ENCODE measurements at regions not wholly inside any gene's neighbourhood (a gene's known extent, or its start where the extent isn't known, plus 50 kb on each side); places are given as distances from the start of the nearest gene placed in this dataset.
A peak's percentile ranks its signal among the peaks of the same experiment; 100 is the strongest.

- DNase-seq (ENCODE audit: low spot score) = no peak
Observed at GRCh38 chr17:77700165-77700881, 258.2 kb upstream of the TNRC6C start.

- DNase-seq (ENCODE audit: low spot score) = no peak
Observed at GRCh38 chr17:77701996-77702395, 256.5 kb upstream of the TNRC6C start.

DNA sequence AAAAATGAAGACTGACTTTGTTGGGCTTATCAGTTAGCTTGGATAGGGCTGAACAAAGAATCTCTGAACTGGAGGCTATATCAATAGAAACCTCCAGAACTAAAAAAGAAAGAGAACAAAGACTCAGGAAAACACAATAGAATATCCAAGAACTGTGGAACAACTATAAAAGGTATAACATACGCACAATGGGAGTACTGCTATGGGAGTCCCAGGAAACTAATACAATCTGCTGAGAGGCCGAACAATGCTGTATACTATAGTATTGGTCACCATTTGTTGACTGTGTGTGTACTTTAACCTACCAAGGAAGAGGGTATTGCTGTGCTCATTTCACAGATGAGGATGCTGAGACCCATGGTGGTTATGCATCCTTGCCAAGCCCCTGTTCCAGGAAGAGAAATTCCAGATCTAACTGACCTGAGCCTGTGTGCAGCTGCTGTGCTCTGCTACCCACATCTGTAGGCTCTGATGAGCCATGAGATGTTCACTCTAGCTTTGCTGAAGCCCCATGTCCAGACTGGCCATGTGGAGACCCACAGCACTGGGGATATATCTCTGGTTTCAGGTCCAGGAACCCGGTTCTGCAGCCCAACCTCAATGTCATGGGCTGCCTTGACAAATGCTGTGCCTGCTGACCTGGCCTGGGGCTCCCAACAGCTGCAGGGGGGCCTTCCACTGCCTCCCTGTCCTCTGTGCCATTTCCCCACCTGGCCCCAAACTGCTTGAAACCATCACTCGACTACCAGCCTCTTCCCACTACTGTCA, 254.3 kb upstream of the TNRC6C start:
- DNase-seq (ENCODE audit: low spot score) = no peak

GRCh38 chr17:77706938-77707337, 251.6 kb upstream of the TNRC6C start:
- no peak for DNase-seq (ENCODE audit: low spot score)

DNA sequence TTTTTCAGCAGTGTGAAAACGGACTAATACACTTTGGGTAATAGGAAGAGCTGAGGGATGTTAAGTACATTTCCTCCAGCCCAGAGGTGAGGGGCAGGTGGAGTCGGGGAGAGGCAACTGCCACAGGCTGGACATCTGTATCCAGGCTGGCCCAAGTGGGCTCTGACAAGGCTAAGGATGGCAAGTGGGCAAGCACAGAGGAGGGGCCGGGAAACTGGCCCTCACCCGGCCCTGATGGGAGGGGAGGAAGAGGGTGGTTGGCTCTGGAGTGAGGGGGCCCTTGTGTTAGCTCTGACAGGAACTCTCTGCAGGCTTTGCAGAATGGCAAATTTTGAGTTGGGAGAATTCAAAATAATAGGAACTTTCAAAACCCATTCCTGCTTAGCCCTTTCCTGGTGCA, 251.0 kb upstream of the TNRC6C start:
- no peak for DNase-seq (ENCODE audit: low spot score)

- no peak for DNase-seq (ENCODE audit: low spot score)
Observed at GRCh38 chr17:77708049-77708448, 250.5 kb upstream of the TNRC6C start.

DNA sequence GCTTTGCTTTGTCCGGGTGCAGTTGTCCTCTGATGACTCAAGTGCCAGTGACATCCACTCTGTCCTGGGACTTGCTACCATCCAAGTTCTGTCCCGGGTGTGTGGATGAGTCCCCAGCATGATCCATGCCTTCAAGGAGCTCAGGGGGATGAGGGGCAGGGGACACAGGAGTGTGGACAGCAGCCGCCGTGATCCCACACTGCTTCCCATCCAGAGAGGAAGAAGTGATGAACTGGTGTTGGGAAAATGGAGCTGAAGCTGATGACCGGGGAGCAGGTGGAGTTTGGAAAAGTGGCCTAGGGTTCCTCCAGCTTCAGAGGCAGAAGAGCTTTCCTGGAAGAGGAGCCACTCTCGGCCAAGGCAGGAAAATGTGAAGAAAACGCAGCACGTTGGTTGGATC, 249.6 kb upstream of the TNRC6C start:
- no peak for DNase-seq (ENCODE audit: low spot score)

DNA sequence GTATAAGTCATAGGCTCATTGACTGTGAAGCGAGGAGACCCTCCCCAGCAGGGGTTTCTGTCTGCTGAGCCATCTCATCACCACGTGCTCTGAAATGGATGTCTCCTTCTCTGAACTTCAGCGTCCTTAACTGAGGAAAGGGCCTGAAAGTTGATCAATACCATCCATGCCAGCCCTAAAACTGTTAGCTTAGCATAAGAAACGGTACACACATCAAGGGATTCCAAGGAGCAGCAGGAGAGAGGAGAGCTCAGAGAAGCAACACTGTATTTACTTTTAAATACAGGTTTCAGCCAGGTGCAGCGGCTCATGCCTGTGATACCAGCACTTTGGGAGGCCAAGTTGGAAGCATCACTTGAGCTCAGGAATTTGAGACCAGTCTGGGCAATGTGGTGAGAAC, 248.9 kb upstream of the TNRC6C start:
- DNase-seq (ENCODE audit: low spot score) = no peak

DNA sequence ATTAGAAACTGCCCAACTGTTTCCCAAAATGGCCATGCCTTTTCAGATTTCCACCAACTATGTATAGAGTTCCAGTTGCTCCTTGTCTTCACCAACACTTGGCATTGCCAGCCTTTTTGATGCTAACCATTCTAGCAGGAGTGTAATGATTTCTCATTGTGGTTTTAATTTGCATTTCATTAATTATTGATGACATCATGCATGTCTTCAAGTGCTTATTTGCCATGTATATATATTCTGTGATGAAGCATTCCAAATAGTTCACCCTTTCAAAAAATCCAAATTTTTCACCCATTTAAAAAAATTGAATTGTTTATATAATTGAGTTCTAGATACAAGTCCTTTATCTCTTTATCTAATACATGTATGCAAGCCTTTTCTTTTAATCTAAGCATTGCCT, 245.9 kb upstream of the TNRC6C start:
- DNase-seq (ENCODE audit: low spot score) = no peak

DNA sequence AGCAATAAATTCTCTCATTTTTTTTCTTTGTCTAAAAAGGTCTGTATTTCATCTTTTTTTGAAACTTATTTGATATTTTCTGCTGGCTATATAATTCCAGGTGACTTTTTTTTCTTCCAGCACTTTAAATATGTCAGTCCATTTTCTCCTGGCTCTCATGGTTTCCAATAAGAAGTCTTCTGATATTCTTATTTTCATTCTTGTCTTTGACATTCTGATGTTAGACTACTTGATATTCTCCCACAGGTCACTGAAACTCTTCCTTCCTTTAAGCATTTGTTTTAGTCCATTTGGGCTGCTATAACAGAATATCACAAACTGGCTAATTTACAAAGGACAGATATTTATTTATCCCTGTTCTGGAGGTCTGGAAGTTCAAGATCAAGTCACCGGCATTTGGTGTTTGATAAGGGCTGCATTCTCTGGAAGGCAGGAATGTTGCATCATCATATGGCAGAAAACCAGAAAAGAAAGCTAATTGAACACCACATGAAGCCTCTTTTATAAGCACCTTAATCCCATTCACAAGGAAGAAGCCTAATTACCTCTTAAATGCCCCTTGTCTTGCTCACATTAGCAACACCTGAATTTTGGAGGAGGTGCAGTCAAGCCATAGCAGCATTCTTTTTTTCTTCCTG, 242.1 kb upstream of the TNRC6C start:
- DNase-seq (ENCODE audit: low spot score) = no peak

DNA sequence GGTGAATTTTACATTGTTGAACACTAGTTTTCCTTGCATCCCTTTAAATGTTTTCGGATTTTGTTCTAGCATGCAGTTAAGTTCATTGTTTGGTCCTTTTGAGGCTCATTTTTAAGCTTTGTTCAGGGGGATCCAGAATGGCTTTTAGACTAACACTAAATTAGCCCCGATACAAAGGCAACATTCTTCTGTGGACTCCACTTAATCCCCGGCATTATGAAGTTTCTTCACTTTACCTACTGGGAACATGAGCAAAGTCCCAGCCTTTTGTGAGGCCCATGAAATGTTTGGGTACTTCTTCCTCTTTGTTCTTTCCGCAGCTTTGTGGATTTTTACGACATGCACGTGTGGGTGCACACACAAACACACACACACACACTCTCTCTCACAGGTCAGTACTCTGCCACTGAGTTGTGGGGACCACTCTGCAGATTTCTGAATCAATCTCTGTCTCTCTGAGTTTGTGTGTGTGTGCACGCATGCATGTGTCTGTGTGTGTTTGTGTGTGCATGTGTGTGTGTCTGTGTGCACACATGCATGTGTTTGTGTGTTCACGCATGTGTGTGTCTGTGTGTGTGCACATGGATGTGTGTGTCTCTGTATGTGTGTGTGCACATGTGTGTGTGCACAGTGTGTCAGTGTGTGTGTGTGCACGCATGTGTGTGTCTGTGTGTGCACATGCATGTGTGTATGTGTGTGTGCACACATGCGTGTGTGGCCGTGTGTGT, 240.4 kb upstream of the TNRC6C start:
- no peak for DNase-seq (ENCODE audit: low spot score)

GRCh38 chr17:77718669-77718961, 239.9 kb upstream of the TNRC6C start:
- no peak for DNase-seq (ENCODE audit: low spot score)

DNA sequence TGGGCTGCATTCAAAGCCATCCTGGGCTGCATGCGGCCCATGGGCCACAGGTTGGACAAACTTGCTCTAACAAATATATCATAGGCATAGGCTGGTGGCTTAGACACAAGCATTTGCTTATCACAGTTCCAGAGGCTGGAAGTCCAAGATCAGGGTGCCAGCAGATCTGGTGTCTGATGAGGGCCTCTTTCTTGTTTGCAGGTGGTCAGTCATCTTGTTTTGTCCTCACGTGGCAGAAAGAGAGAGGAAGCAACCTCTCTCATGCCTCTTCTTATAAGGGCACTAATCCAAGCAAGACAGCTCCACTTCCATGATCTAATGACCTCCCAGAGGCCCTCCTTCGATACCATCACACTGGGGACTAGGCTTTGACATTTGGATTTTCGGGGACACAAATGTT, 238.7 kb upstream of the TNRC6C start:
- no peak for DNase-seq (ENCODE audit: low spot score)

DNA sequence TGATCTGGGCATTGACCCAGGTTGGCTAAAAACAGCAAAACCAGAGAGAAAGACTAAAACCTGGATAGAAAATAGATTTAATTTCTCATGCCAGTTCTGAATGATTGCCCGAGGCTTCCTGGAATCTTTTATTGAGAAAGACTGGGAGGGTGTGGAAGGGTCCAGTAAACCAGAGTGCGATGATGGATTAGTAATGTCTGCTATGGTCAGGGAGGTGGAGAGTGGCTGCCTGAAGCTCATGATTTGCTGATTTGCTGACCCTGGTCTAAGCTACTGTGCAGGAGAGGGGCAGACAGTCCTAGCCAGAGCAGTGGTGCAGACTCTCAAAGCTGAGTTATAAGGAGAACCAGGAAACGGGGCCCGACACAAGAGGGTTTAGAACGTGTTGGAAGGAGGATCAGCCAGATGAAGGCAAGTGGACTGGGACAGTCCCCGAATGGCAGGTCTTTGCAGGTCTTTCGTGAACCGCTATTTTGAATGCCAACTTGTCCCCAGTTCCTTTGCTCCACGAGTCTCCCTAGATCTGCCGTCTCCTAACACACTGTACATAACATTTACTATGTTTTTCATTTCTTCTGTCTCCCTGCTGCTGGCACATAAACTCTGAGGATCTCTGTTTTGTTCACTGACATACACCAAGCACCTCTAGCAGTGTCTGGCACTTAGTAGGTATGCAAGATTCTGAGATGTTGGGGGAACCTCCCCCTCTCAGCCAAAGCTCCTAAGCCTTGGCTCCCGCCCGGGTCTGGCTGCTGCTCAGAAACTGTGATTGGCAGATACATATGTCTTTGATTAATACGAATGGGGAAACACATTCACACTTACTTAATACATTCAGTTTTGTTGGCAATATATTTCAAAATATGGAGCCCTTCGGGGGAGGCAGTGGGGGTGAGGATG, 237.3 kb upstream of the TNRC6C start:
- DNase-seq (ENCODE audit: low spot score) = no peak

DNA sequence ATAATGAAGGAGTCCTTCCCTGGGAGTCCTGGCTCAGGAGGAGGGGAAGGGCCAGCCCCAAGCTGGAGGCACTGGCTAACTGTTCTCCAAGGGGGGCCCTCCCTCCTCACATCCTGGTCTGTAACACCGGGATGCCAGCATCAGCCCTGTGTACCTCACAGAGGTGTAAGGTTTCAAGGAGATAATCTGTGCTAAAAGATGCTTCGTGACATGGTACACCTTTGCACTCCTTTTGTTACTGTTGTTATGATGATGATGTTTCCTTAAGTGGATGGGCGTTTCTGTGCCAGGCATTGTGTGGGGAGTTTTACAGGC, 236.7 kb upstream of the TNRC6C start:
- no peak for DNase-seq (ENCODE audit: low spot score)

- no peak for DNase-seq (ENCODE audit: low spot score)
Observed at GRCh38 chr17:77722366-77722765, 236.1 kb upstream of the TNRC6C start.

- DNase-seq (ENCODE audit: low spot score) = no peak
Observed at GRCh38 chr17:77723071-77723908, 235.2 kb upstream of the TNRC6C start.

DNA sequence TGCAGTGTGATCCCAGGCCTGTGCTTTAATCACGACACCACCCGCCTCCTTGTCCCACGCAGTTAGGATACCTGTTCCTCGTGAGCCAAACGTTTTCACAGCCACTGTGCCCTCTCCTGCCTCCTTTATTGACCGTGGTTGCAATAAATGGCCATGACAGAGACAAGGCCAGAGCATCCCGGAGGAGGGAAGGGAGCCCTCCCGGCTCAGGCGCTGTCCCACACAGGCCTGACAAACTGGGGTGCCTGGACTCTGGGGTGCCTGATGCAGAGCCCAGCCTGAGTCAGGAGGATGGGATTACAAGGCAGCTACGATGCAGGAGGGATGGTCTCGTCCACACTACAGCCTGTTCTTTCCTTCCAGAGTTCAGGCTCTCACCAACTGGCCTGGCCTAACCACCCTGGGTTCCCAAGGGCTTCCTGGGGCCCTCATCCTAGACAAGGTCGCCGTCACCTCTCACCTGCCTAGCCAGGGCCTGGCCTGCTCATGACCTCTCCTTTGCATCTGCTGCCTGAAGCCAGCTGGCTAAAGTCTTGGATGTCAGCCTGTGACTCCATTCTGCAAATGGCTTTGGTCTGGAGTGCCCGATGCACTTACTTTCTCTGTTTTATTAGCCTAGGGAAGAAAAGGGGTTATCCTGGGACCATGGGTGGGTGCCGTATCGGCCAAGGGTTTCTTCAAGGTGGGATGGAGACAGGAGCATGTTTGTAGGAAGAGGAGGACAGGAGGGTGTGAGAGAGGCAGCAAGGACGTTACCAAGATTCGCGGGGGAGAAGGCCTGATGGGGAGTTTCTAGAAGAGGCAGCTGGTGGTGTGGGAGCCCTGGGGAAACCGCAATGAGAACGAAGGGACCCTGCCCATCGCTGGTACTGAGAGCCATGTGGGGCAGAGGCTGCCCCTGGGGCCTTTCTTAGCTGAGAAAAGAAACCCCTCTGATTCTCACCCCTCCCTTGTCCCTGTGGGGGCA, 234.3 kb upstream of the TNRC6C start:
- DNase-seq (ENCODE audit: low spot score) = no peak

DNA sequence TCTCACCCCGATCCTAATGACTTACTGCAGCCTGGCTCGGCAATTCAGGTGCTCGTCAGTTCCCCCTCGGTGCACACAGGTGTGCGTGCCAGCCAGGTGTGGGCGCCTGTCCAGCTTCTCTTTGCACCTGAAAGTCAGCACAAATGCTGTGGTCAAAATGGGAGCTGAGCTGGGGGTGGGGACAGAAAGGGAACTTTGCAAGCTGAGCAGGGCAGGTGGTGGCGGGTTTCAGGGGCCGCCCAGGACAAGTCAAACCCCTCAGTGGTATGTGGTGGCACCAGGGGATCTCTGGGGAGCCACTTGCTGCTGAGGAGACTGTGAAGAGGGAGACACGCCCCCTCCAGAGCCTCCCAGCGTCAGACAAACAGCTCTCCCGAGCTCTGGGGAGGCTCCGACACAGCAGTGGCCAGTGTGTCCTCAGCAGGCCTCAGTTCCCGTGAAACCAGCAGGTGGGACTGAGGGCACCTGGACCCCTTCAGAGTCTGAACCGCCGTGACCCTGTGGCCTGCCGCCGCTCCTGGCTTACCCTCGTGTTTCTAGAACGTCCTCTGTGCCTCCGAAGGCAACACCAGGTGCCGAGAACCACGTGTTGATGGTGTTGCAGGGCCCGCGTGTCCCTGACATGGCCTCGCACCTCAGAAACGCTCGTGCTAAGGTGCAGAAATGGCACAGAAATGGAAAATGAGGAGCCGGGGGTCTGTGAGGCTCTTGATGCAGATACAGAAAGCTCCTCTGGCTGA, 233.5 kb upstream of the TNRC6C start:
- DNase-seq (ENCODE audit: low spot score) = peak; percentile 17
